ENCODE measurements at regions not wholly inside any gene's neighbourhood (a gene's known extent, or its start where the extent isn't known, plus 50 kb on each side); places are given as distances from the start of the nearest gene placed in this dataset.

DNA sequence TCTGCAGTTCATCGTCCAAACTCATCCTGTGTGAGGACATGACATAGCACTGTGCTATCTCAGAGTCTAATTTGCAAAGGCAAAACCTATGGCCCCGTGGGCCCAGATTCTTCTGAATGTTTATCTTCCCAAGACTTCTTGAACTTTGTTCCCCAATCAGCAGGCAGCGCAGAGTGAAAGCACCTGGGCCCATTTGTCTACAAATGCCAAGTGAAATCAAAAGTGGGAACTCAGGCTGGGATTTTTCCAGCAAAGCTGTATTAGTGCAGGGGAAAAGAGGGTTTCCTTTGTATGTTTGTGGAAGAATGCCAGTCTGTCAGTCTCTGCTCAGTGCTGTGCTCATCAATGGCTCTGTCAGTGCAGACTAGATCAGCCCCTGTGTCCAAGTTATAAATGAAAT lies 55.8 kb downstream of the FOXD1 start:
- DNase-seq = no peak
- Histone ChIP-seq H3K23me2 (ENCODE audit: insufficient read length, low read depth, low read length, poor library complexity, severe bottlenecking) (no peaks in the 10 kb centered on the region), H3K27me3 (ENCODE audit: insufficient read depth, low read length) (no peaks in the 10 kb centered on the region), H2BK15ac (ENCODE audit: low read depth, low read length) (no peak overlapping the region), H4K91ac (ENCODE audit: insufficient read length, low read depth, low read length) (no peak overlapping the region), H3K18ac (ENCODE audit: insufficient read length, low read depth, low read length) (no peak overlapping the region), H2AFZ (ENCODE audit: low read length) (no peak overlapping the region), H4K8ac (replicated peaks; ENCODE audit: insufficient read length, low read depth, low read length) (no peak overlapping the region), H3K79me1 (ENCODE audit: insufficient read depth, low read depth, low read length, poor library complexity, severe bottlenecking) (no peaks in the 10 kb centered on the region), H4K20me1 (ENCODE audit: control insufficient read depth, insufficient read depth, insufficient read length) (no peaks in the 10 kb centered on the region), H3K4me1 (ENCODE audit: insufficient read depth, low read length) (no peaks in the 10 kb centered on the region), H3T11ph (ENCODE audit: low read length) (no peak overlapping the region), H2BK12ac (ENCODE audit: insufficient read length, low read depth, low read length) (no peak overlapping the region), H2AK5ac (ENCODE audit: insufficient read length, low read length) (no peak overlapping the region), H3K4ac (ENCODE audit: low read depth, low read length) (no peak overlapping the region), H3K23ac (ENCODE audit: insufficient read length, low read depth, low read length) (no peak overlapping the region), H2BK20ac (ENCODE audit: low read depth, low read length, poor library complexity, severe bottlenecking) (no peak overlapping the region), H3K9ac (ENCODE audit: extremely low read depth, insufficient read length, low read length) (no peak overlapping the region), H2BK120ac (ENCODE audit: low read depth, low read length, poor library complexity, severe bottlenecking) (no peak overlapping the region), H3K14ac (ENCODE audit: insufficient read depth, low read length) (no peak overlapping the region), H4K5ac (ENCODE audit: insufficient read length, low read depth, low read length) (no peak overlapping the region), H3K4me2 (ENCODE audit: insufficient read depth, insufficient read length, low read length) (no peak overlapping the region), H3K27ac (ENCODE audit: insufficient read length, low read depth, low read length) (no peak overlapping the region), H3K79me2 (ENCODE audit: insufficient read depth, low read length) (no peaks in the 10 kb centered on the region), H2BK5ac (ENCODE audit: insufficient read length, low read length) (no peak overlapping the region), H3K9me3 (ENCODE audit: control insufficient read depth, low read depth, low read length) (no peaks in the 10 kb centered on the region), H3K56ac (ENCODE audit: insufficient read length, low read depth, low read length) (no peak overlapping the region)
- H3K4me3 Mint-ChIP-seq = no peak overlapping the region
- H3K9me3 Mint-ChIP-seq = no peaks in the 10 kb centered on the region
- WGBS (ENCODE audit: extremely low coverage, insufficient read length, low lambda C conversion rate) = no CpG with 5 or more reads among the region's 3 CpGs
- H3K27ac Mint-ChIP-seq = no peak overlapping the region
- H3K36me3 Mint-ChIP-seq (ENCODE audit: insufficient read depth in 1 of 3, low read depth in 3 of 3) = no peaks in the 10 kb centered on the region
- TF ChIP-seq, protein P1, sequence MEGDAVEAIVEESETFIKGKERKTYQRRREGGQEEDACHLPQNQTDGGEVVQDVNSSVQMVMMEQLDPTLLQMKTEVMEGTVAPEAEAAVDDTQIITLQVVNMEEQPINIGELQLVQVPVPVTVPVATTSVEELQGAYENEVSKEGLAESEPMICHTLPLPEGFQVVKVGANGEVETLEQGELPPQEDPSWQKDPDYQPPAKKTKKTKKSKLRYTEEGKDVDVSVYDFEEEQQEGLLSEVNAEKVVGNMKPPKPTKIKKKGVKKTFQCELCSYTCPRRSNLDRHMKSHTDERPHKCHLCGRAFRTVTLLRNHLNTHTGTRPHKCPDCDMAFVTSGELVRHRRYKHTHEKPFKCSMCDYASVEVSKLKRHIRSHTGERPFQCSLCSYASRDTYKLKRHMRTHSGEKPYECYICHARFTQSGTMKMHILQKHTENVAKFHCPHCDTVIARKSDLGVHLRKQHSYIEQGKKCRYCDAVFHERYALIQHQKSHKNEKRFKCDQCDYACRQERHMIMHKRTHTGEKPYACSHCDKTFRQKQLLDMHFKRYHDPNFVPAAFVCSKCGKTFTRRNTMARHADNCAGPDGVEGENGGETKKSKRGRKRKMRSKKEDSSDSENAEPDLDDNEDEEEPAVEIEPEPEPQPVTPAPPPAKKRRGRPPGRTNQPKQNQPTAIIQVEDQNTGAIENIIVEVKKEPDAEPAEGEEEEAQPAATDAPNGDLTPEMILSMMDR (conservative IDR thresholded peaks at IDR 0.05) = no peak
- H3K4me1 Mint-ChIP-seq = peaks cover 0 to 4% of the 10 kb centered on the region in 2 experiments; a peak in 3 of 4 replicates
- peaks cover 8% of the 10 kb centered on the region for H3K27me3 Mint-ChIP-seq (ENCODE audit: low read depth)

Measured in H9 (cell line).